ENCODE measurements at regions not wholly inside any gene's neighbourhood (a gene's known extent, or its start where the extent isn't known, plus 50 kb on each side); places are given as distances from the start of the nearest gene placed in this dataset.

GRCh38 chr9:115921301-115921700, 232.3 kb upstream of the PAPPA start:
- no peak for DNase-seq

GRCh38 chr9:115922444-115922843, 231.1 kb upstream of the PAPPA start:
- no peak for DNase-seq

GRCh38 chr9:115923410-115923809, 230.2 kb upstream of the PAPPA start:
- no peak for DNase-seq

- no peak for DNase-seq
Observed at GRCh38 chr9:115923903-115924668, 229.5 kb upstream of the PAPPA start.

GRCh38 chr9:115924669-115924987, 229.0 kb upstream of the PAPPA start:
- DNase-seq: no peak

- no peak for DNase-seq
Observed at GRCh38 chr9:115925424-115925823, 228.2 kb upstream of the PAPPA start.

GRCh38 chr9:115930472-115930871, 223.1 kb upstream of the PAPPA start:
- no peak for DNase-seq

GRCh38 chr9:115938479-115938878, 215.1 kb upstream of the PAPPA start:
- DNase-seq: no peak

- DNase-seq: no peak
Observed at GRCh38 chr9:115939065-115939765, 214.4 kb upstream of the PAPPA start.

- DNase-seq: no peak
Observed at GRCh38 chr9:115941561-115942315, 211.9 kb upstream of the PAPPA start.

GRCh38 chr9:115943431-115944165, 210.0 kb upstream of the PAPPA start:
- no peak for DNase-seq

GRCh38 chr9:115944166-115944948, 209.2 kb upstream of the PAPPA start:
- peak; percentile 8 for DNase-seq

GRCh38 chr9:115945009-115945431, 208.6 kb upstream of the PAPPA start:
- no peak for DNase-seq

- peak; percentile 43 for DNase-seq
Observed at GRCh38 chr9:115946530-115946929, 207.1 kb upstream of the PAPPA start.

- no peak for DNase-seq
Observed at GRCh38 chr9:115951977-115952376, 201.6 kb upstream of the PAPPA start.

GRCh38 chr9:115952430-115953292, 200.9 kb upstream of the PAPPA start:
- no peak for DNase-seq

- no peak for DNase-seq
Observed at GRCh38 chr9:115956371-115956770, 197.2 kb upstream of the PAPPA start.

- DNase-seq: no peak
Observed at GRCh38 chr9:115957585-115957984, 196.0 kb upstream of the PAPPA start.

- DNase-seq: no peak
Observed at GRCh38 chr9:115964710-115965347, 188.8 kb upstream of the PAPPA start.

GRCh38 chr9:115966660-115967059, 186.9 kb upstream of the PAPPA start:
- no peak for DNase-seq

GRCh38 chr9:115969096-115969495, 184.5 kb upstream of the PAPPA start:
- no peak for DNase-seq

Measured in NCI-H510A treated with DMSO at 0.1 percent for 48 hours (cell line).